Activated CD8-positive, alpha-beta memory T cell treated with anti-CD3 and anti-CD28 coated beads for 1 hour (primary cell): ENCODE measurements at regions not wholly inside any gene's neighbourhood (a gene's known extent, or its start where the extent isn't known, plus 50 kb on each side); places are given as distances from the start of the nearest gene placed in this dataset.

Experiments
- DNase-seq, 2 donors: peaks; one replicate each; pipeline ENCODE4 v3.0.0-alpha.2; 2020; ENCODE audit warnings: low read depth in 1 of 2; ENCODE audit errors: extremely low read depth in 1 of 2

DNA sequence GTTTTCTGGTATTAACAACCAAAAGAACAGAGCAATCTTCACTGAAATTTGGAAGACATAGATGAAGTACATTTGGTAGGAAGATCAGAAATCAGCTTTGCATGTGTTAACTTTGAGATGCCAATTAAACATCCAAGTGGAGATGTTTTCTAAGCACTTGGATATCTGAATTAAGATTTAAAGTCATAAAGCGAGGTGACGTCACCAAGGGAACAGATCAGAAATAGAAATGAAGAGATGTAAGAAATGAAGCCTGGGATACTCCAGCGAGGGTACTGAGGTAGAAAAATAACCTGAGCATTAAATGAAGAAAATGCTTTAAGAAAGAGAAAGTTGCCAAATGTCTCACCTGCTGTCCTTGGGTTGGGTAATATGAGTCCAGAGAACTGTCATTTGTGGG is 1223.3 kb downstream of the MAT2B start:
- DNase-seq = no peak

DNA sequence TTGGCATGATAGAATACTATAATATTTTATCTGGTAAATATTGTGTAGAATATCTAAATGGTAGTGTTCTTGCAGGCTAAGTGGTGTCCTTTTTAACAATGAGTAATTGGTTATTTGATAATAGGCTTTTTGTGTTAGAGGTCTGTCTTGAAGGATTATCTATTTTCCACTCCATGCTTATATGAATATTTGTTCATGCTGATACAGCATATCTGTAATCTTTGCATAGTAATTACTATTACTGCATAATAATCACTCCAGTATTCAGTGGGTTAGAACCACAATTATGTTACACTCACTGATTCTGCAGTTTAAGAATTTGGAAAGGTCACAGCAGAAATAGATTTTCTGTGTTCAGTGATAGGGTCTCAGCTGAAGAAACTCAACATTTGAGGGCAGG is 1229.9 kb downstream of the MAT2B start:
- DNase-seq = no peak

DNA sequence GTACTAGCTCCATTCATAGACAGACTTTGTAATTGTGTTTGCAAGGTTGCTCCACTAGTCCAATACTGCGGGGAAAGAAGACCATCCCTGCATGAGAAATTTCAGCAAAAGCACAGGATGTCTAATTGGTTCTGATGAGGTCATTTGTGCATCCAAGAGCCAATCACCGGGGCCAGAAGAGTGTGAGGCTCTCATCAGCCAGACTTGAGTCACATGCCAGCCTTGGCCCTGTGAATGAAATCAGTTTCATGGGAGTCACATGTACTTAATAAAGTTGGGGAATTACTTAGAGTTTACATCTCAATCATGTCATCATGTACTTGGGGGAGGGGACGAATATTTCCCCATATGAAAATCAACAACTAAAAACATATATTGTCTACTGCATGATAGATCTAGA is 1236.0 kb downstream of the MAT2B start:
- no peak for DNase-seq

DNA sequence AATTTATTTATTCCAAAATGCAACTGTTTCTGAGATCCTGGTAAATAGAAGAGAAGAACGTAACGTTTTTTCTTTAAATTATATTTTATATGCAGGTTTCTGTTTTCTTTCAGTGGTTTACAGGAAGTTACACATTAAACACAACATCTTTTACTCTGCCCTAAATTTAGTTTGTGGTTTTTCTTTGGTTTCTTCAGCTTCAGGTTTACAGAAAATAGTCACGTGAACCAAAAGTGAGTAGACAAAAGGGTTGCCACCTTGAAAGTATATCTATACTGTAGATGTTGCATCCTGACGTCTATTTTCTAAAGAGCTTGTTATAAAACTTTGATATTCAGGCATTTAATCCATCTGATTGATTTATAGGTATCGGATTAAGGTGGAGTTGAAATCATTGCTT is 1236.6 kb downstream of the MAT2B start:
- DNase-seq = no peak

DNA sequence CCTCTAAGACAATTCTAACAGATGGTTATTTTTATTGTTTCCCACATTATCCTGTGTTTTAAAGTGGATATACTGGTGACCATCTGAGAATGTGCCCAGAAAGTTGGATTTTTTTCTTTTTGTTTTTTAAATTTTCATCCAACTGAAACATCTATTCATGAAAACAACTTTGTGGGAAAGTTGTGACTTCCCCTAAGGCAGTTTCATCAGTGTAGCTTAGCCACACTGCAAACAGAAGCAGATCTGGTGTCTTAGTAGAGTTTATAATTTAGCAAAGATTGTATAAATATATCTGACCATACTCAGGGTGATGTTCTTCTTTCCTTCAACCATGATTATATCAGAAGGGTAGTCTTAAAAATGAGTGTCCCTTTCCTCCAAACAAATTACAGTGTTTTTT is 1241.3 kb downstream of the MAT2B start:
- no peak for DNase-seq

DNA sequence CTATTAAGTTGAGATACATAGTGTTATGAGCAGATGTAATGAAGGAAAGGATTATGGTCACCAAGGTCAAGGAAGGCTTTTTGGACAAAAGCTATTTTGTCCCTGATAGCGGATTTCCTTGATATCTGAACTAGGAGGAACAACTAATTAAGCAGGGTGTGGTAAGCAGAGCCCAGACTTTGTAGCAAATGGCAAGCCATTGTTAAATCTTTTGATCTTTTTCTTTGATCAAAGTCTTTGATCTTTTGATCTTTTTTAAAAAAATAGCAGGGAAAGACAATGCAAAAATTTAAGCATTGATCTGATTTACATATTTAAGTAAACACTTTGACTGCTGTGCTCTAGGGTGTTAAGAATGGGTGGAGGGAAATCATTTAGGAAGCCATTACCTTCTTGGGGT is 1242.0 kb downstream of the MAT2B start:
- no peak for DNase-seq

DNA sequence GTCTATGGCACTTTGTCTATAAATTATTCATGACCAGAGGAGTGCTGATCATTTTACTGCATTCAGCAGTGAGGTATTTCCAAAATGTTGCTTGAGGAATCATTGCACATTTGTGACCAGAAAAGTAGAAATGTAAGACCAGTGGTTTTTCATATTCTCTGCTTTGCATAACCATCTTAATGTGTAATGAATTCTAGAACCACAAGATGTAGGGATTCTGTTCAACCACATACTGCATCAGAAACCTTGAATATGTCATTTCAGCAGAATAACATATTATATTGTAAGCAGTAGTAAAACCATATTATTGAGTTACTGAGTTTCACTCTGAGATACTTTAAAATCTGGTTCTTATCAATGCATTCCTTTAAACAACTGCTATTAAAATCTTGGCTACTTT is 1243.4 kb downstream of the MAT2B start:
- DNase-seq = no peak

DNA sequence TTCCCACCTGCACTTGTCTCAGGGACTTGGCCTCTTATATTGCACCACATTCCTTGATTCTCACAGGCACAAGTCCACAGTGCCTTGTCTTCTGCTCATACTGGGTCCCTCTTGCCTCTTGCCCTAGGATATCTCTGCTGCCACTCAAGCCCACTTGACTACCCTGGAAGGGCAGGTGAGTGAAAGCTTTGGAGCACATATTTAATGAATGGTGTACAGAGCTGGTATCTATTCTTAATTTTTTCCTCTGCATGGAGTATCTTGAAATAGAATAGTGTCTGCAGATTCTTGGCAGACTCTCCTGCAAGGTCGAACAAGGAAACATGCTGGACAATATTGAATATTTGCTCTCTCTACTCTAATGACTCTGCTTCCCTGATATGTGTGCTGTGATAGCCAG is 1248.0 kb downstream of the MAT2B start:
- DNase-seq = no peak

DNA sequence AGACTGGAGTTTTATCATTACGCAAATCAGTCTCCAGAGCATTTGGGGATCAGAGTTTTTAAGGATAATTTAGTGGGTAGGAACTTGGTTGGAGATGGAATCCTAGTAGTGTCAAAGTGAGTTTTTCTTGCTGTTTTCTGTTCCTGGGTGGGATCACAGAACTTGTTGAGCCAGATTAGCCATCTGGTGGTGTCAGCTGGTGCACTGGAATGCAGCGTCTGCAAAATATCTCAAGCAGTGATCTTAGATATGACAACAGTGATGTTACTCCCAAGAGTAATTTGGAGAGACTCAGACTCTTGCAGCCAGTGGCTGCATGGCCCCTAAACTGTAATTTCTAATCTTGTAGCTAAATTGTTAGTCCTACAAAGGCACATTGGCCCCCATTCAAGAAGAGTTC is 1257.8 kb downstream of the MAT2B start:
- DNase-seq = no peak

DNA sequence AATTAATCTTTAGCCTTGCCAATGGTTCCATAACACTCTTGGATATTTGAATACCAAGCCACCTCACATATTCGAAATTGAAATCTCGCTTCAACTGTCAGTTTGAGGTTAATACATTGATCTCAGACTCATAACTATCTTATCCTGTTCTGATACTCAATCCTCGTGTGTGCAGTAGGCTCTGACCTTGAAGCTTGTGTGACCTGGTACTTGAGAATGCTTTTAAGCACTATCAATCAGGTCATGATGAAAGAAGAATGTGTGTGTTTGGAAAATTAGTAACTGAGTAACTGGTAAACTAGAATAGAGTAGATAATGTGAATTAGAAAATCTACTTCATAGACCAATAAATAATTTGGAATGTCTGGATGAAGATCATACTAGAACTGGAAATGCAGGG is 1266.7 kb downstream of the MAT2B start:
- no peak for DNase-seq

DNA sequence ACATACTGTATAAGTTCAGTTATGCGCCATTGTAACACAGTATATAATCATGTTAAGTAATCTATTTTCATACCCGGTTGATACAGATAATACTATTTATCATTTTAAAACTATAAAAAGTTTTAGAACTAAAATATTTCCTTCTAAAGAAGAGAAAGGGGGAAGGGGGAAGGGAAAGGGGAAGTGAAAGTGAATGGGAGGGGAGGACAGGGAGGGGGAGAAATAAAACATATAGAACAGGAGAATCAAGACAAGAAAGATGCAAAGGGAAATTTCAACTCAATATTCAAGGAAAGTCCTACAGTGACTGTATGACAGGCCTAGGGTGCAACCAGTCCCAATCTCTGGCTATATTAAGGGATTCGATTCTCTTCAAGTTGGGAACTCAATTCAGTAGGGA is 1278.8 kb downstream of the MAT2B start:
- DNase-seq = no peak

DNA sequence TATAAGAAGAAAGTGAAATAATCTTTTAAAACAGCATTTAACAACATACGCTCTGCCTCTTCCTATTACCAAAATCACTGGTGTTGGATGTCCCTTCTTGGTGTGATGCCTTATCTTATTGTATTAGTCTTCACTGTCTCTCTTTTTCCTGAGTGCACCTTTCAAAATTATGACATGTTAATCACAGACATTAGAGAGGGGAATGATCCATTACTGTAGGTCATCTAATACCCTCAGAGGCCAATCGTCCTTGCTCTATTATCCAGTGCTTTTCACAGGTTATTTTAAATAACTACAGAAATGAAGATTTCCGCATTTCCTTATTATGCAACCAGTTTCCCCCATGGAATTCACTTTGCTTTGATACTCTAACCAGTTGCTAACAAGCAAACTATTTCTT is 1292.7 kb downstream of the MAT2B start:
- no peak for DNase-seq

DNA sequence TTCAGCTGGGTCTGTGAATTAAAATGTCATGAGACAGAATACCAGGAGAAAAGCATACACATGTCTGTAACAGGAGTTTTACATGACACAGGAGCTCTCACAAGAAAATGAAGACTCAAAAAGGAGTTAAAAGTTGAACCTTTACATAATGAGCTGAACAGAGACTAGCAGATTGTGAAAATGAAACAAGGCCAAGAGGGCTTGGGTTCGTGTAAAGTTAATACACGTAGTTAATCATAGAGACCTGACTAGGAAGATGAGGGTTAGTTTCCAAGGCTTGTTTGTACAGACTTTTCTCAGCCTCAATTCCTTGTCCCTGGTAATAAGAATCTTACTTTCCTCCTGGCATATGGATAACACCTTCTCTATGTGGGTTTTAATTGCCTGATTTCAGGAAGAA is 1294.0 kb downstream of the MAT2B start:
- no peak for DNase-seq

DNA sequence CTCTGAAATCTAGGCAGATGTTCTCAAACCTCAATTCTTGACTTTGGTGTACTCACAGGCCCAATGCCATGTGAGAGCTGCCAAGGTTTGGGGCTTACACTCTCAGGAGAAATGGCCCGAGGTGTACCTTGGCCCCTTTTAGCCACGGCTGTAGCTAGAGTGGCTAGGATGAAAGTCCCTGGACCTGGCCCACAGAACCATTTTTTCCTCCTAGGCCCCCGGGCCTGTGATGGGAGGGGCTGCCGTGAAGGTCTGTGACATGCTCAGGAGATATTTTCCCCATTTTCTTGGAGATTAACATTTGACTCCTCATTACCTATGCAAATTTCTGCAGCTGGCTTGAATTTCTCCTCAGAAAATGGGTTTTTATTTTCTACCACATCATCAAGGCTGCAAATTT is 1296.5 kb downstream of the MAT2B start:
- no peak for DNase-seq

DNA sequence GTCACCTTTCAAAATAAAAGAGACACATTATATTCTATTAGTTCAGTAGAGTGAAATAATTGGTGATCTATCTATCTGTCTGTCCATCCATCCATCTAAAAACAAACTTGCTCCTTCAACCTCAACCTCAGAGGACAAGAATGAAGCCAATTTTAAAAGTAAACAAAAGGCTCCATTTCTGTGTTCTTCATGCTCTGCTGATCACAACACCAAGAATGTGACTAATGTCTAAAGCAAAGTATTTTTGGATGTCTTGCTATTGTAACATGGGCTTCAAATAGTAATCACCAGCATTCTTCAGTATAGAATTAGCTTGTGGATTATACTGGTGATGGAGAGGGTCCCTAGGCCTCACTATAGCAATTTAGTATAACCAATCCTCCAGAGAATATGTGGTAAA is 1304.4 kb downstream of the MAT2B start:
- no peak for DNase-seq

DNA sequence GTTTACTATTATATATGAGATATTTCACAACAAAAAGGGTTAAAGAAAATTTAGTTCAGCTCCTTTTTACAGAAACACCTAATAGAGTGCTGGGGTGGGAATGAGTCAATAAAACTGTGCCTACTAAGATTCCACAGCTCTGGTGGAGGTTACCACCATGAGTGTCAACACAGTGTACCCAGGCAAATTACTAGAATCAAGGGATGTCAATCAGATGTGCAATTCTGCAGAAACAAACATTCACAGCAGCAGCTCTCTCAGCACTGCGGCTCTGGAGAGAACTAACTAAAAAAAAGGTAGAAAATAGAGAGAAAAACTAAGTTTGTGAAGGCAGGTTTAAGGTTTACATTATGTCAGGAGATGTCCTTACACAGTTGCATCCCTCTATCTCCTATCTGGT is 1313.0 kb downstream of the MAT2B start:
- no peak for DNase-seq

DNA sequence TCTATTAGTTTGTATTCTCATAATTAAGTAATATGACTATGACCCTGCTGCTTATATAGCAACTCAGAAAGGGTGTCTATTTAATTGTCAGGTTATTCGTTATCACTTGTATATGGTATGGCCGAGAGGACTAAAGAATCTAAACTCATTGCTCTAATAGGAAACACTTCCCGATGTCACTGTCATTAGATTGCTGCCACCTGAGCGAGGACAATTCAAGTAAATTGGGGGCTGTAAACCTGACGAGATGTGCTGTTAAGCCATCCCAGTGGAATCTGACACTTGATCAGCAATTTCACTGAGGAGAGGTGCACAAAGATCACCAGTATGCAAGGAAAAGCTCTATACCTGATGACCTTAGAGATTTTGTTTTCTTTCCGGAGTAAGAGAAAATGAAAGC is 1319.3 kb downstream of the MAT2B start:
- no peak for DNase-seq

DNA sequence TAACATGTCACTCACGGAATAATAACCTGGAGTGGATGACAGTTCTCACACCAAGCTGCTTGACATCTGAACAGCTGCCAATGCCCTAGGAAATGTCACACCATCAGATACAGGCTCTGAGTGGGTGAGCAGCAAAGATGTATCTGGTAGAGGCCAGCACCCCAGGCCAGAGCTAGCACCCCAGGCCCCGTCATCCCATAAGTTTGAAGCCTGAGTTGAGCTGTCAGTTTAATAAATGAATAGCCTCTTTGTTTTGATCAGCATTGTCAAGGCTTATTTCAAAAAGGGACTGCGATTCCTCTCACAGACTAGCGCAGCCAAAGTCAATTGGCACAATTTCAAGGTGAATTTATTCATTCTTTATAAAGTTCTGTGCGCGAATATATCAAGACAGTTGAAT is 1327.1 kb downstream of the MAT2B start:
- no peak for DNase-seq

DNA sequence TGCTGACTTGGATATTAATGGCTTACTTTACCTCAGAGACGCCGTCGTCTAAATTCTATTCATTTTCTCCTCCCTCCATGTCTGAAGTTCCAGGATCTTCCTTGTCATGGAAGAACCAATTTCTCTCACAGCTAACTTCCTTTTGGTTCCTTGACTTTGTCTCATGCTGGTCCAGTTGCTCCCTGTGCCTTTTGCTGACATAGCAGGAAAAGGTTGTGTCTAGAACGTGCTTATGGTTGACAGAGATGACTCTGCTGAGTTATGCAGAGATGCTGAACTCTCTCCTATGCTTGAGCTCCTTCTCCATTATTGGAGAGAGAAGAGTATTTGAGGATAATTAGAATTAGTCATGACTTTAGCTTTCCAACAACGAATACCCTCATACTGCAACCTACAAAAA is 1338.9 kb downstream of the MAT2B start:
- no peak for DNase-seq

DNA sequence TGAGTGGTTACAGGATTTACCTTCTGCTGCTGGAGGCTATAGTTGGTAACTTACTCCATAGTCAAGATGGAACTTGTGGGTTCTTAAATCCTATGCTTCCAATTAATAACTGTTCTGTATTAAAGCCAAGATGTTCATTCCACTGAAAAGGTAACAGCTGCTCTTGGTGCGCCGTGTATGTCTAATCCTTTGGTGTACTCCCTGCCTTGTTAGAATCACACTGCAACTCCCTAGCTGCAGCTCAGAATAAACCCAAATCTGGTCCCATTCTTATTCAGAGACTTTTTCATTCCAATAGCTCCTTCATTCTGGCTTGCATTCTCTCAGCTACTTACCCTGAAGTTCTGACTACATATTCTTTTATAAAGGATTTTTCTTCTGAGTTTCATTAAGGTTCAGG is 1355.5 kb downstream of the MAT2B start:
- DNase-seq = no peak

DNA sequence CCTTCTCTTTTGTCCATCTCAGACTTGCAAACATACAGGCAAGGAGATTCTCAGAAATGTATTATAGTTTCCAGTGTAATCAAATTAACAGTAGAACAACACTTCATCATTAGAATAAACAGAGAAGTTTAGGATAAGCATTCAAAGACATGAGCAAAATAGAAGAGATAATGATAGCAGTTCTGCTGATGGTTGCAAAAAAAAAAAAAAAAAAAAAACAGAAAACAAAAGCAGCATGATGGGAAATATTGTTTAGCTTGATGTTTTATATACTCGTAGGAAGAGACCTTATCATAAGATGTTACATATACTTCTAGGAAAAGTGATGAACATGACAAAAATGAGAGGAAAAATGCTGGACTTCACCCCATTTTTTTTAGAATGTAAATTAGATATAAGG is 1356.2 kb downstream of the MAT2B start:
- DNase-seq = no peak

DNA sequence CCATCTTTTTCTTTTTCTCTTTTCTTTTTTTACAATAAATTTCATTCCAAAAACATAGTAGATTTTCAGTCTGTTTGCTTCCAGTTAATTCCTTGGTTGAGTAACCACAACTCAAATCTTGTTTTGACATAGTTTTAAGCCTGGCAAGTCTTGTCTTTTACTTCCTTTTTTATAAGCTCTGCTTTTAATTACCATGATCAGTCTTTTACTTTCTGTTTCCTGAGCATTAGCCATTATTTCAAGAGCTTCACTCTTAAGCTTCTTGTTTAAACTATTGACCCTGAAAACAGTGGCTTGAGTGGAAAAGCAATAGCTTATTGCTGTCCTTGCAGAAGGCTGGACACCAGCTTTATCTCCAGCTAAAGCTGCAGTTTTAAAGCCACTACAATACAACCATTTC is 1363.3 kb downstream of the MAT2B start:
- no peak for DNase-seq

DNA sequence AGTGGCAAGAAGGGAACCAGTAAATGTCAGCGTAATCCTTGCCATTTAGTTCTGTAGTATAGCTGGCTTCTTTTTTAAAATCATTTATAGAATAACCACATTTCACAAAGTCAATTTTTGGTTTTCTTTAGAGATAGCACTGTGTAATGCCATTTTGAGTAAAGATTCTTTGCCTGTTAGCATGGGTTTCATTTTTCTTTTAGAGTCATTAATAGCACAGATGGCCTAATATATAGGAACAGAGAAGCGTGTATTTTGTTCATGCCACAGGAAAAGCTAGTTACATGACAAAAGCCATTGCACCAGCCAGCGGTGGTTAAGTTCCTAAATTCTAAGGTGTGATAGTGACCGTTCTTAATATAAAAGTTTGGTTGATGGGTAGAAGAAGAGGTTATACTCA is 1363.9 kb downstream of the MAT2B start:
- no peak for DNase-seq

DNA sequence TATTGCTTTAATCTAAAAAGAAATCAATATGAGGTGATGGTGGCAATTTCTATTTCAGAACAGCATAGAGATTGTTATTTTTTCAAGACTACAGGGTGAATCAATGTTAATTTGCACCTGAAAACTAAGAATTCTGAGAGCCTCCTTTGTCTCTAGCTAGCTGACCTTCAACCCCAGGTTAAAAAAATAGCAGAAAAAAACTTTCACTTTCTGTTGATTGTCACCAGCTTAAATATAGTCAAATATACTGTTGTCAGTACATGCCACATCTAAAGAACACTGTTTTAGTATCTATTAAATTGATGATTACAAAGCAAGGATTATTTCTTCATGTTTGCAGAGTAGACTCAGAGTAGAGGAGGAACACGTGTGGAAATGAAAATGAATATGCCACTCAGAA is 1371.4 kb downstream of the MAT2B start:
- DNase-seq = no peak
